Rectal smooth muscle tissue (tissue), 1 donor: ENCODE measurements at regions not wholly inside any gene's neighbourhood (a gene's known extent, or its start where the extent isn't known, plus 50 kb on each side); places are given as distances from the start of the nearest gene placed in this dataset.

Source experiments
- H3K27ac ChIP-seq: one replicate; pipeline ENCODE4 v1.7.0; 2013; ENCODE audit warnings: low read depth, low read length, inconsistent platforms
- H3K27me3 ChIP-seq: one replicate; pipeline ENCODE4 v1.7.0; 2013; ENCODE audit warnings: low read length; ENCODE audit not compliant: control insufficient read depth, insufficient read depth
- H3K36me3 ChIP-seq: one replicate; pipeline ENCODE4 v1.7.0; 2013; ENCODE audit warnings: low read length; ENCODE audit not compliant: control insufficient read depth, insufficient read depth
- H3K4me1 ChIP-seq: one replicate; pipeline ENCODE4 v1.7.0; 2013; ENCODE audit warnings: low read length; ENCODE audit not compliant: control insufficient read depth, insufficient read depth
- H3K4me3 ChIP-seq: one replicate; pipeline ENCODE4 v1.7.0; 2013; ENCODE audit warnings: low read length
- H3K9ac ChIP-seq: one replicate; pipeline ENCODE4 v1.7.0; 2013; ENCODE audit warnings: low read length

DNA sequence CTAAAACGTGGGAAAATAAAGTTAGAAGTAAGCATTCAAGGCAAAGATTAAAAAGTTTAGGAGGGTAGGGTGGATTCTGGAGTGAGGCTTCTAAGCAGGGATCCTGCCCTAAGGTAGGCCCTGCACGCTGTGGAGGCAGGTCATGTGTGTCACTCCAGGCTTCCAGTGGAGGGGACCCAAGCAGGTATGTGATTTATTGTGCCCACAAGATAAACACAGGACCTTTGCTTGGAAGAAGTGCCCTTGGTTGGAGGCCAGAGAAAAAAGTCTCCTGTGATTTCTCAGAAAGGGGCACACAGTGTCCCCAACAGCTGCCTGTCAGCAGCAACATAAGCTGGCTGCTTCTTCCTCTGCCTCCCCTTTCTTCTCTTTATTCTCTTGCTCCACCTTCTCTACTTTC, 110.8 kb downstream of the FOXD2 start:
- peaks cover 2% of the 10 kb centered on the region for H3K27me3 ChIP-seq
- H3K4me1 ChIP-seq: no peaks in the 10 kb centered on the region
- no peaks in the 10 kb centered on the region for H3K36me3 ChIP-seq

DNA sequence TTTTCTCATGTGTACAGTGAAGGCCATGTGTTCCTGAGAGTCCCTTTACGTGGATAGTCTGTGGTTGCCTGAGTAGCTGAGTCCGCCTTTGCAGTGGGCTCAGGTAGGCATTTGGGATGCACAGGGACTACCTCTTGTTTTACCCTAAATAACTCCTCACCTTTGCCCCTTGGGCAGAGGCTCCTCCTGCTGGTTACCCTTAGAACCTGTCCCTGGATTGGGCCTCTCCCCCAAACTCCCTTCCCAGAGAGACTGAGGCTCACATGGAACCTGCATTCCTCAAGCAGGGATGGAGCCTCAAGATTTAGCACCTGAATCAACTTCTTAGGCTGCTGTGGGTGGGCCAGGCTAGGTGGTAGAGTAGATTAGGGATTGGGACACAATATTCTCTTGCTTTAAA, 111.7 kb downstream of the FOXD2 start:
- Histone ChIP-seq H3K4me1 (no peaks in the 10 kb centered on the region), H3K36me3 (no peaks in the 10 kb centered on the region), H3K27me3 (peaks cover 2% of the 10 kb centered on the region), H3K4me3 (no peak overlapping the region), H3K9ac (no peak overlapping the region), H3K27ac (no peak overlapping the region)

More for the DNA sequence above, 110.8 kb downstream of the FOXD2 start:
- H3K4me3 ChIP-seq: no peak overlapping the region
- no peak overlapping the region for H3K9ac ChIP-seq
- no peak overlapping the region for H3K27ac ChIP-seq

DNA sequence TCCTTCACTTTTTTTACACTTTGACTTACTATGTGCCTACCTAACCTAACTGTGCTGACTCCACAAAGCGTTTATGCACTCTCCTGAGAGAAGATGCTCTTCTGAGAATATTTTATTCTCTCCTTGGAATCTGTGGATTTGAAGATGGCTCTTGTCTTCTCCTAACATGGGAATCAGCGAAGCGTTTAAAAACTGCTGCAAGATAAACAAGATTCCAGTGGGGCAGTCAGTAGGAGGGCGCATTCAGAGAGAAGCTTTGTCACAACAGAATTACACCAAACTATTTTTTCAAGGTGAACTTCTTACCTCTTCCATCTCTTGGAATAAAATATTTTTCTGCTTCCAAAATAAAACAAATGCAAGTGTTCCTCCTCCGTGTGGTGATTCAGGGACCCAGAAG, 113.1 kb downstream of the FOXD2 start:
- H3K9ac ChIP-seq: no peak overlapping the region
- peaks cover 2% of the 10 kb centered on the region for H3K27me3 ChIP-seq
- H3K27ac ChIP-seq: no peak overlapping the region
- no peak overlapping the region for H3K4me3 ChIP-seq
- no peaks in the 10 kb centered on the region for H3K4me1 ChIP-seq
- no peaks in the 10 kb centered on the region for H3K36me3 ChIP-seq

DNA sequence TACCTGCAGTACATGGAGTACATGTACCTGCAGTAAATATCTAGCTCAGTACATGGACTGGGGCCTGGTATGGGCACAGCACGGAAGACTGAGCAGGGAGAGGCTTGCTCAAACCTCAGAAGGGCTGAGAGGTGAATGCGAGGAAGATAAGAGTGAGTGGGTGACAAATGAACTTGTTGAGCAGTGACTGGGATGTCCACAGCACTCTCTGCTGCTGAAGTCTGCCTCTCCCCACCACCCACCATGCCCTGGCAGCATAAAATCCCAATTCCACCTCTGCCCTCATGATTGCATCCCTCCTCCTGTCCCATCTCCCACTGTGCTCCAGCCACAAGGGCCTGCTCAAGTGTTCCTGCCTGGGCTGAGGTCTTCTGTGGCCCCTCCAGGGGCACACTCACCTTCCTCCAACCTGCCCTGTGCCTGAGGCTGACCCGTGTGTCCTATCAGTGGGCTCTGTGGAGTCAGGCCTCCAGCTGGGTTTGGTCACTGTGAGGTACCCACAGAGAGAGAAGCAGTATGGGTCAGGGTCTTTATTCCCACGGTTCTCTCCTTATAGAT, 114.2 kb downstream of the FOXD2 start:
- Histone ChIP-seq H3K4me3 (no peak overlapping the region), H3K9ac (no peak overlapping the region), H3K36me3 (no peaks in the 10 kb centered on the region), H3K4me1 (no peaks in the 10 kb centered on the region), H3K27me3 (peaks cover 2% of the 10 kb centered on the region), H3K27ac (no peak overlapping the region)

DNA sequence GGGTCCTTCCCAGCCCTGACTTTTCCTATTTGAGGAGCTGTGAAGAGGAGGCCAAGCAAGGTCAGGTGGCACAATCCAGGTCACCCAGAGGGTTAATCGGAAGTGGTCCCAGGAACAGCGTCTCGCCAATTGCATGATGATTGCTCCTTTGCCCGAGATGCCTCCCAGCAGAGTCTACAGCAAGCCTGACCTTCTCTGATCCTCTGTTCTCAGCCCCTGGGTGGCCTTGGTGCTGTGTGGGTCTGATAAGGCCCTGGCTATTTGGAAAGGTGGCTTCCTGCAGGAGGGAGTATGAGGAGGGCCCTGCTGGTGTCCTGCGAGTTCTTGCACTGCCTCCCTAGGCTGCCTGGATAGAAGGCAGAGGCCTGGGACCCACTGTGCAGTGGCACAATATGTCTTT, 116.2 kb downstream of the FOXD2 start:
- Histone ChIP-seq H3K4me3 (no peak overlapping the region), H3K27me3 (peaks cover 2% of the 10 kb centered on the region), H3K27ac (no peak overlapping the region), H3K36me3 (no peaks in the 10 kb centered on the region), H3K9ac (no peak overlapping the region), H3K4me1 (no peaks in the 10 kb centered on the region)

DNA sequence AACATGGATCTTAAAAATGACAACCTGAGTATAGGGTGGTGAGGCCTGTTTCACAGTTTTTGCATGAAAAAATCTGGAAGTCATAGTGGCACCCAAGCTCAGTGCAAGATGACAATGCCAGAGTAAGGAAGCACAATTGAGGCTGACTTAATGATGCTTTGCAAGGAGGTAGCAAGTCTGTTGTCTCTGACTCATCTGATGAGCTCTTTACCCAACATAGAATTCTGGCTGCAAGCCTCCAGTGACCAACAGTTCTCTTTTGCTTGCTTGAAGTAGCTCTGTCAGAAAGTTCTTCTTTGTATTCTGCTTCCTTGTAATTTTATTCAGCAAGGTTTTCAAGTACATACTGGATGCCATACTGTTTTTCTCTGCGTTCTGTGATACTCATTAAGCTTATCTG, 117.1 kb downstream of the FOXD2 start:
- H3K4me3 ChIP-seq: no peak overlapping the region
- peaks cover 2% of the 10 kb centered on the region for H3K27me3 ChIP-seq
- no peak overlapping the region for H3K9ac ChIP-seq
- no peaks in the 10 kb centered on the region for H3K36me3 ChIP-seq
- H3K27ac ChIP-seq: no peak overlapping the region
- no peaks in the 10 kb centered on the region for H3K4me1 ChIP-seq

DNA sequence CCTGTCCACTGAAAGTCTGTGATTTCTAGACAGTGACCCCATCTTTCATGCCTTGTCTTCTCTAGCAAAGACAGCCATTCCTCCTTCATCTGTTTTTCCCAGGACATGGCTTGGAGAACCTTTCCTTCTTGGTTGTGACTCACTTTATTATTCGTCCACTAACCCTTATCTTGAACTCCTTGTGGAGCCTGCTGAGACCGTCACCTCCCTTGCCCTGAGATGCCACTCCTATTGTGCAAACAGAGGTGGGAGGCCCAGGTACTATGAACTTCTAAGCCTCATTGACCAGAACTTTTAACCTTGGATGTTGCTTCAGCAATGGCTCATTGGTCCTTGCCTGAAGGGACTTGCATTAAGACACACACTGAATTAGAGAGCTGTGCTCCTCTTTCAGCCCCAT, 117.5 kb downstream of the FOXD2 start:
- no peaks in the 10 kb centered on the region for H3K4me1 ChIP-seq
- peaks cover 2% of the 10 kb centered on the region for H3K27me3 ChIP-seq
- no peak overlapping the region for H3K27ac ChIP-seq
- no peaks in the 10 kb centered on the region for H3K36me3 ChIP-seq
- no peak overlapping the region for H3K9ac ChIP-seq
- H3K4me3 ChIP-seq: no peak overlapping the region

DNA sequence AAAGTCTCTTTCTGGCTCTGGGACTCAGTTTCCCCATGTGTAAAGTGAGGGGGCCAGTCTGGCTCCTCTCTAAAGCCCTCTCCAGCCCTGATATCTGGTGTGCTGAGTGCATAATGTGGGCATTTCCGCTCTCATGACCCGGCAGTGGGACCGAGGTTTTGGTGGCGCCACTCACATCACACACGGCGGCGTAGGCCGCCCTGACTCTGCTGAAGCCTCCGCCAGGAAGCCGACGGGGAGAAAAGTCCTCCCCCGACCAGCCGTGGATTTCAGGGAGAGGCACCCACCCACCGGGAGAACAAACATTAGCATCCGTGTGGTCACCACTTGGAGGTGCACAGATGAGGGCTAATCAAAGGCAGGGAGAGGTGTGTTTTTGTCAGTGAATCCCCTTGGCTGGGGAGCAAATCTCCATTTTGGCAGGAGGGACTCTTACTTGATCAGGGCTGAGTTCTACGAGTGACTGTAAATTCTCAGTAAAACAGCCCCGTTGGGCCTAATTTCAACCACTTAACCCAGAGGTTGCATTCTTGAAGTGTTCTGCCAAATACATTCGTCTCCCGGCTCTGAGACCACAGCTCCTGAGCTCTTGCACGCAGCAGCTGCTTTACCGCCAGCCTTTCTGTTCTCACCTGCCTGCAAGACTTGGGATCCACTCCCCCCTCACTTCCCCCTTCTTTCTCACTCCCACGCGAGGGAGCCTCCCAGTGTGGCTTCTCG, 118.2 kb downstream of the FOXD2 start:
- H3K4me3 ChIP-seq: no peak overlapping the region
- no peak overlapping the region for H3K27ac ChIP-seq
- H3K27me3 ChIP-seq: peaks cover 2% of the 10 kb centered on the region
- H3K36me3 ChIP-seq: no peaks in the 10 kb centered on the region
- no peak overlapping the region for H3K9ac ChIP-seq
- H3K4me1 ChIP-seq: no peaks in the 10 kb centered on the region

DNA sequence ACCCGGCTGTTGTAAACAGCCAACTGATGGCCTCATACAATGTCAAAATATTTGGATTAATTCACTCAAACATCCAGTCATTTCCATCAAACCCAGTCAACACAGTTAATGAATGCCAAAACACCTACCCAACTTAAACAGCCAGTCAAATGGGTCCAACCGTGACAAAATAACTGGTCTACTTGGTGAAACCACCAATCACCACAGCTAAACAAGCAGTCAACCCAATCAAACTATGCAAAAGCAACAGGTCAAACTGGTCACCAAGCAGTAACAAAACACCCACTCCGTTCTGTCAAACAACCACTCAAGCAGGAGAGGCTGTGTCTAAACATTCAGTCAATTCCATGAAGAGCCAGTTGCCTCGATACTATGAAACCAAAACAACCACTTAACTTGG, 119.2 kb downstream of the FOXD2 start:
- no peak overlapping the region for H3K27ac ChIP-seq
- H3K9ac ChIP-seq: no peak overlapping the region
- no peaks in the 10 kb centered on the region for H3K4me1 ChIP-seq
- no peak overlapping the region for H3K4me3 ChIP-seq
- peaks cover 2% of the 10 kb centered on the region for H3K27me3 ChIP-seq
- no peaks in the 10 kb centered on the region for H3K36me3 ChIP-seq

DNA sequence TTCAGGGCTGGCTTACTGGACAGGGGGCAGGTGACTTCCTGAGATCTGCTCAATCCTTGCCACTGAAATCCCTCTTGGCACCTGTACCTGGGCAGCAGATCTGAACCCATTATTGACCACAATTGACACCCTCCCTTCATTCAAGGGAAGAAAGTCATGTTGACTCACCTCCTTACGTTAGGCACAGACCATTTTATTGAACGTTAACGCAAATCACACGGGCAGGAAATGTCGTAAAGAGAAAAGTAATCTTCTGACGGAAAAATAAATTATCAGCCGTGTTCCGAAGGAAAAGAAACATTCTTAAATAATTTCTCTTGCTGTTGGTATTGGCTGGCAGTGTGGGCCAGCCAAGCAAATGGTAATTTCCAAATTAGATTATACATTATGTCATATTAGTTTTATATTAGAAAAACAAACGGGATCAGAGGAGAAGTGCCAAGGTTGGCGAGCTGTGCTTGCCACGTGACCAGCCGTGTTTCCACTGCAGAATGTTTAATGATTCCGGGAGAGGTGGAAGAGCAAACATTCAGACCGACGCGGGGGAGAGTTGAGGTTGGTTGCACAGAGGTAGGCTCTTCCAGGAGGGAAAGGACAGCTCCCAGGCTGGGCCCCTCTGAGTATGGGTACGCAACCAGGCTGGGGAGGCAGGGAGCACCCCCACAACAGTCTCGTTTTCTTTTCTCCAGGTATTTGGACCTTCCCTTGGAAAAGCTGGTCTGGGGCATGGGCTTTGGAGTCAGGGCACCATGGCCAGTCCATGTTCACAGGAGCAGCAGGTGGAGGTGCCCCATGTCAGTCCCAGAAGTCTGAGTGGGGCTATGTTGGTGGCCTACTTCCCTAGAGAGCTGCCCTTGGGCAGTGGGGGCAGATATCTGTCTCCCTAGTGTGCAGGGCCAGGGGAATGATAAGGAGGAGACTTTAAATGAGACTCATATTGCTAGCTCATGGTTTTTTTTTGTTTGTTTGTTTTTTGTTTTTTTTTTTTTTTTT, 121.1 kb downstream of the FOXD2 start:
- Histone ChIP-seq H3K36me3 (no peaks in the 10 kb centered on the region), H3K27ac (no peak overlapping the region)

DNA sequence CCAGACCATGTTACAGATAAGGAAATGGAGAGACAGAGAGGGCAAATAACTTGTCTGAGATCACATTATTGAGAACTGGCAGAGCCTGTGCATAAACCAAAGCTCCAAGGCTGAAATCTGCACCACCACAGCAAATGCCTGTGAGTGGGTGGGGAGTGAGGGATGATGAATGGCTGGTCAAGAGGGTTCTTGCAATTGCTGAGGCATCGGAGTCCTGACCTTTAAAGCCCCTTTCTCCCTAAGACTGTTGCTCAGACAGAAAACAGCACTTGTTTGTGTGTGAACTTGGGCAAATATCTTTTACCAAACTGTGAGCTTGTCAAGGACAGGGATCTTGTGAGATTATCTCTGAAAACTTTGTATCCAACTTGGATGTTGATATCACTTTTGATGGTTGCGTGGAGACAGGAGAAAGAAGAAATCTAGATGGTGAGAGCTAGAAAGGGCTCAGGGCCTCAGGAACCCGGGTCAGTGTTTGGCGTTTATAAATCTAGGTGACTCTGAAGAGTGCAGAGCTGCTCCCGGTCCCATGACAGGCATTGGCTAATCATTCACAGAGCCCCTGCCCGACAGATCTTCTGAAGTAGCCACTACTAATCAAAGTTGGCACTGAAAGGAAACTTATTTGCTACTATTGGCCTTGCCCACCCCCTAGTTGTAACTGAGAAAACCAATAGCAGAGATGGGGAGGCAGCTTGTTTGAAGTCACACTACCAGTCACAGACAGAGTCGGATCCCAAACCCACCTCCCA, 122.3 kb downstream of the FOXD2 start:
- Histone ChIP-seq H3K4me1 (no peaks in the 10 kb centered on the region), H3K4me3 (no peak overlapping the region), H3K27ac (no peak overlapping the region), H3K9ac (no peak overlapping the region), H3K27me3 (no peaks in the 10 kb centered on the region), H3K36me3 (no peaks in the 10 kb centered on the region)

More for the DNA sequence above, 121.1 kb downstream of the FOXD2 start:
- Histone ChIP-seq H3K4me1 (no peaks in the 10 kb centered on the region), H3K4me3 (peak overlapping the region; percentile 28), H3K9ac (no peak overlapping the region), H3K27me3 (no peaks in the 10 kb centered on the region)

DNA sequence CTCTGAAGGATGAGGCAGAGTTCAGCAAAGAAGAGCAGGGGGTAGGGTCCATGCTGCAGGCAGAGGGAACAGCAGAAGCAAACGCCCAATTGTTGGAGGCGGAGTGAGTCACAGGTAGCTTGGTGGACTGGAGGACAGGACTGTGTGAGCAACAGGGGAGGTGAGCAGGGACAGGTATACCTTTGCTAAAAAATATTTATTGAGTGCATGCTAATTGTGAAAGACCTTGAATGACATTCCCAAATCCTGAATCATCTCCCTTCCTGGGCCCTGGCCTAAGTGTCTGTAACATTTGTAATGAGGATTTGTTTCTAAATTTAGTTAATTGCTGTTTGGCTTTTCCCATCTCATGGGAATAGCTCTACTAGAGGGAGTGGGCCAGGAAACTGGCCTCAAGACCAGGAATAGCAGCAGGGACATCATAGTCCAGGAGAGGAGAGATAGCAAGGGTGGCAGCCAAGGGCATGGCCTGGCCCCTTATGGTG, 123.7 kb downstream of the FOXD2 start:
- Histone ChIP-seq H3K27ac (no peak overlapping the region), H3K9ac (no peak overlapping the region), H3K27me3 (no peaks in the 10 kb centered on the region), H3K4me3 (no peak overlapping the region), H3K4me1 (no peaks in the 10 kb centered on the region), H3K36me3 (no peaks in the 10 kb centered on the region)
